Endothelial cell (in vitro differentiated cells): ENCODE measurements at regions not wholly inside any gene's neighbourhood (a gene's known extent, or its start where the extent isn't known, plus 50 kb on each side); places are given as distances from the start of the nearest gene placed in this dataset.

Experiments used
- DNase-seq: peaks from one replicate; pipeline ENCODE4 v3.0.0; 2021; ENCODE audit warnings: low spot score
- H3K27ac Mint-ChIP-seq: one replicate; pipeline ENCODE4 v1.8.0; 2021; ENCODE audit warnings: mixed read lengths, inconsistent platforms; ENCODE audit not compliant: unreplicated experiment
- H3K27me3 Mint-ChIP-seq: one replicate; pipeline ENCODE4 v1.8.0; 2021; ENCODE audit warnings: mild to moderate bottlenecking, moderate library complexity, mixed read lengths, inconsistent platforms; ENCODE audit not compliant: unreplicated experiment
- H3K36me3 Mint-ChIP-seq: one replicate; pipeline ENCODE4 v1.8.0; 2021; ENCODE audit warnings: mild to moderate bottlenecking, low read depth, mixed read lengths, inconsistent platforms; ENCODE audit not compliant: unreplicated experiment
- H3K4me1 Mint-ChIP-seq: one replicate; pipeline ENCODE4 v1.8.0; 2021; ENCODE audit warnings: mild to moderate bottlenecking, mixed read lengths, inconsistent platforms; ENCODE audit not compliant: unreplicated experiment
- H3K4me3 Mint-ChIP-seq: one replicate; pipeline ENCODE4 v1.8.0; 2021; ENCODE audit warnings: mild to moderate bottlenecking, mixed read lengths, inconsistent platforms; ENCODE audit not compliant: unreplicated experiment
- H3K9me3 Mint-ChIP-seq: one replicate; pipeline ENCODE4 v1.8.0; 2021; ENCODE audit warnings: mixed read lengths, inconsistent platforms; ENCODE audit not compliant: unreplicated experiment
- TF ChIP-seq, protein P1 (sequence below): fragments of 200-600 bp; sonication (generic); IDR thresholded peaks from one replicate; pipeline ENCODE4 v1.5.0; 2021; ENCODE audit warnings: antibody characterized with exemption; ENCODE audit not compliant: unreplicated experiment

DNA sequence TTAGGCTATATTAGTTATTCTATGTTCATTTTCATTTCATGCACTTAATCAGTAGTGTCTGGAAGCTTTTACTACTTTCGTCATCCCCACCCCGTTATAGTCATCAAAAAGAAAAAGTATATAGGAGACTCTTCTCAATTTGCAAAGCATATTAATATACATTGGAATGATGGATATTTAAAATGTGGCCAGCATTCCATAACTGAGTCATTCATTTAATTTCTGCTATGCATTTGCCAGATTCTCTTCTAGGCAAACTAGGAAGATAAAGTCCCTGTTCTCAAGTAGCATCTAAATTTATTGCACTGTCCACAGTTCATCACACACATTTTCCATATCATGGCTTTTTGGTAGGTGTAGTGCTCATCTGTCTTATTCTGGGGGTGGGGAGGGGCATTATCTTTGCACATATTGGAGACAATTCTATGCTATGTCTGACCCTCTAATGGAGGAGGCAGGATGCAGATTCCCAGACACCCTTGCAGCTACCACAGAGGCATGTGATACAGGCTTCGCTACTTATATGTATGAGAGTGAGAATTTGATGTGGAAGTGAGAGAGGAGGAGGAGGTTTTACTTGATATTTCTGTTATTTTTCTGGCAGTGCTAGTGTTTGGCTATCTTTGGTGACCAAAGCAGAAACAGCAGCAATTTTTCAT is 125.8 kb downstream of the CTH start:
- TF ChIP-seq, protein P1, sequence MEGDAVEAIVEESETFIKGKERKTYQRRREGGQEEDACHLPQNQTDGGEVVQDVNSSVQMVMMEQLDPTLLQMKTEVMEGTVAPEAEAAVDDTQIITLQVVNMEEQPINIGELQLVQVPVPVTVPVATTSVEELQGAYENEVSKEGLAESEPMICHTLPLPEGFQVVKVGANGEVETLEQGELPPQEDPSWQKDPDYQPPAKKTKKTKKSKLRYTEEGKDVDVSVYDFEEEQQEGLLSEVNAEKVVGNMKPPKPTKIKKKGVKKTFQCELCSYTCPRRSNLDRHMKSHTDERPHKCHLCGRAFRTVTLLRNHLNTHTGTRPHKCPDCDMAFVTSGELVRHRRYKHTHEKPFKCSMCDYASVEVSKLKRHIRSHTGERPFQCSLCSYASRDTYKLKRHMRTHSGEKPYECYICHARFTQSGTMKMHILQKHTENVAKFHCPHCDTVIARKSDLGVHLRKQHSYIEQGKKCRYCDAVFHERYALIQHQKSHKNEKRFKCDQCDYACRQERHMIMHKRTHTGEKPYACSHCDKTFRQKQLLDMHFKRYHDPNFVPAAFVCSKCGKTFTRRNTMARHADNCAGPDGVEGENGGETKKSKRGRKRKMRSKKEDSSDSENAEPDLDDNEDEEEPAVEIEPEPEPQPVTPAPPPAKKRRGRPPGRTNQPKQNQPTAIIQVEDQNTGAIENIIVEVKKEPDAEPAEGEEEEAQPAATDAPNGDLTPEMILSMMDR, result no peak
- Mint-ChIP-seq H3K36me3 (no peaks in the 10 kb centered on the region), H3K4me3 (no peak overlapping the region), H3K4me1 (no peaks in the 10 kb centered on the region), H3K27me3 (no peaks in the 10 kb centered on the region), H3K27ac (no peak overlapping the region), H3K9me3 (no peaks in the 10 kb centered on the region)
- no peak for DNase-seq

DNA sequence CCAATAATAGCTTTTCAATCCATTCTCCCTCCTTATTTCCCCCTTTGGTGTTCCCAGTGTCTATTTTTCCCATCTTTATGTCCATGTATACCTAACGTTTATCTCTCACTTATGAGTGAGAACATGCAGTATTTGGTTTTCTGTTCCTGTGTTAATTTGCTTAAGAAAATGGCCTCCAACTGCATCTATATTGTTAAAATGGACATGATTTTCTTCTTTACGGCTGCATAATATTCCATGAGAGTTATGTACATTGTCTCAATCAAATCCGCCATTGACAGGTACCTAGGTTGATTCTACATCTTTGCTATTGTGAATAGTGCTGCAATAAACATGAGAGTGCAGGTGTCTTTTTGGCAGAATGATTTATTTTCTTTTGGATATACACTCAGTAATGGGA is 126.7 kb downstream of the CTH start:
- DNase-seq, result no peak
- H3K9me3 Mint-ChIP-seq, result no peaks in the 10 kb centered on the region
- TF ChIP-seq, protein P1, result no peak
- H3K4me1 Mint-ChIP-seq, result no peaks in the 10 kb centered on the region
- H3K27ac Mint-ChIP-seq, result no peak overlapping the region
- H3K36me3 Mint-ChIP-seq, result no peaks in the 10 kb centered on the region
- no peaks in the 10 kb centered on the region for H3K27me3 Mint-ChIP-seq
- H3K4me3 Mint-ChIP-seq, result no peak overlapping the region

DNA sequence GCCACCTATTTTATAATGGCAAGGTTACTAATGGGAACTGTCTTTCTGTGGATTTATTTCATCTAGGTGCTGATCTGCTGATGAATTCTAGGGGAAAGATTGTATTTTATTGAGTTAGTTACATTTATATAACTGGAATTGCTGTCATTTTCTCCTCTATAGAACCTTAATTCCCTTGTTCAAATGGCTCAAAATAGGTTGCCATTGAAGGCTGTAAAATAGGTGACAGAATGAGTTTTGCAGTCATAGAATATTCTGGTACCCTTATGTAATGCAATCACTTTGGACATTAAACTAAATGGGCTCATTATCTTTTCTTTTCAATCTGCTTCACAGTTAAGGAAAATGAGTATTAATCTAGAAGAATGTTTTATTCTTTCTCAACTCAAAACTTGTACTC is 131.0 kb downstream of the CTH start:
- H3K4me3 Mint-ChIP-seq, result no peak overlapping the region
- DNase-seq, result no peak
- H3K27me3 Mint-ChIP-seq, result no peaks in the 10 kb centered on the region
- no peaks in the 10 kb centered on the region for H3K4me1 Mint-ChIP-seq
- H3K36me3 Mint-ChIP-seq, result no peaks in the 10 kb centered on the region
- H3K27ac Mint-ChIP-seq, result no peak overlapping the region
- H3K9me3 Mint-ChIP-seq, result no peaks in the 10 kb centered on the region
- TF ChIP-seq, protein P1, result no peak

DNA sequence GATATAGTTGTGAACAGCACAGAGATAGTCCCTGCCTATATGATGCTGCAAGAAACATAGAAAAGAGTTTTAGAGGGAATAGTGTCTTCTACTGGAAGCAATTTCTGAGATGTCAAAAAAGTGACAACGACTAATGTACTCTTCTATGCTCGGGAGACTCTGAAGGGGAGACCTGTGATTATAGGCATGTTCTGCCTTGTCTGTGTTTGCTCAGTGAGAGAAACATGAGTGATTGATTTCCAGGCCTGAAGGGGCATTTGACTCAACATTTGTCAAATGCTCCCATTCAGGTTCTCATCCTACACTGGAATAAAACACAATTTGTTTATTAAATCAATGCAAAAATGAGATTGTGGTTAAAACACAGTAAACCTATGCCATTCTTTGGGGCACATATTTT is 131.8 kb downstream of the CTH start:
- H3K36me3 Mint-ChIP-seq, result no peaks in the 10 kb centered on the region
- TF ChIP-seq, protein P1, result no peak
- no peaks in the 10 kb centered on the region for H3K27me3 Mint-ChIP-seq
- no peak overlapping the region for H3K27ac Mint-ChIP-seq
- no peaks in the 10 kb centered on the region for H3K9me3 Mint-ChIP-seq
- no peak overlapping the region for H3K4me3 Mint-ChIP-seq
- DNase-seq, result no peak
- no peaks in the 10 kb centered on the region for H3K4me1 Mint-ChIP-seq

DNA sequence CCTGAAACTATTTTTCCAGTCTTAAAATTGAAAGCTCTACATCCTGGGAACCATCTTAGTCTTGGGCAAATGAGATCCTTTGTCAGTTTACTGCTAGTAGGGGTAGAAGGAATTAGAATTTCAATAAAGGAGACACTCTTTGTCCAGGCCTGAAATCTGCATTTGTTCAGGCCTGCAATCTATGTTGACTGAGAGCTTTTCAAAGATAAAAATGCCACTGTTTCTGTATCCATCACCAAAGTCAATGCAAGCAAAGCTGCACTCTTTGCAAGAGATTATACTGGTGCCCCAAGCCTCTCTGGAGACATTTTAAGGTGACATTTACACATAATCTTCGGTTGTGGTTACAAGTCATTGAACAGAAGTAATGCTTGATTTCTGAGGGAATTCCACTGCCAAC is 135.7 kb downstream of the CTH start:
- Mint-ChIP-seq H3K4me3 (no peak overlapping the region), H3K36me3 (no peaks in the 10 kb centered on the region), H3K27ac (no peak overlapping the region), H3K27me3 (no peaks in the 10 kb centered on the region), H3K4me1 (no peaks in the 10 kb centered on the region), H3K9me3 (no peaks in the 10 kb centered on the region)
- TF ChIP-seq, protein P1, result no peak
- DNase-seq, result no peak
